IPS DF 6.9 (cell line): ENCODE measurements at regions not wholly inside any gene's neighbourhood (a gene's known extent, or its start where the extent isn't known, plus 50 kb on each side); places are given as distances from the start of the nearest gene placed in this dataset.
"Not testable (repeated sequence)": the region's sequence is repeated elsewhere in the genome, so short reads cannot be mapped to it uniquely, and the experiment has no call there.

Experiments
- DNase-seq: peaks from one replicate; pipeline ENCODE4 v3.0.0-alpha.2; 2013; ENCODE audit warnings: low read depth, low spot score
- H3K27ac ChIP-seq: one replicate; pipeline ENCODE4 v1.5.1; 2013; ENCODE audit warnings: low read length, control low read depth
- H3K27me3 ChIP-seq: 2 replicates; pipeline ENCODE4 v1.6.1; 2013; ENCODE audit warnings: mild to moderate bottlenecking, low read length; ENCODE audit not compliant: control insufficient read depth, insufficient read depth
- H3K36me3 ChIP-seq: 2 replicates; pipeline ENCODE4 v1.6.1; 2013; ENCODE audit warnings: low read length; ENCODE audit not compliant: control insufficient read depth, insufficient read depth
- H3K4me1 ChIP-seq: 2 replicates; pipeline ENCODE4 v1.6.1; 2013; ENCODE audit warnings: low read length; ENCODE audit not compliant: control insufficient read depth, insufficient read depth
- H3K4me3 ChIP-seq: 2 replicates; pipeline ENCODE4 v1.5.1; 2013; ENCODE audit warnings: mild to moderate bottlenecking, low read length
- H3K9me3 ChIP-seq: 2 replicates; pipeline ENCODE4 v1.6.1; 2013; ENCODE audit warnings: low read length, inconsistent platforms; ENCODE audit not compliant: control insufficient read depth, insufficient read depth
- WGBS: extraction: QIAGEN DNeasy Blood & Tissue Kit; methylation state at CpG from one replicate; pipeline ENCODE4 v1.1.7; 2013; ENCODE audit warnings: mixed read lengths, missing lambda C conversion rate; ENCODE audit not compliant: insufficient read length, insufficient coverage; 5-methylcytosine and 5-hydroxymethylcytosine counted together

DNA sequence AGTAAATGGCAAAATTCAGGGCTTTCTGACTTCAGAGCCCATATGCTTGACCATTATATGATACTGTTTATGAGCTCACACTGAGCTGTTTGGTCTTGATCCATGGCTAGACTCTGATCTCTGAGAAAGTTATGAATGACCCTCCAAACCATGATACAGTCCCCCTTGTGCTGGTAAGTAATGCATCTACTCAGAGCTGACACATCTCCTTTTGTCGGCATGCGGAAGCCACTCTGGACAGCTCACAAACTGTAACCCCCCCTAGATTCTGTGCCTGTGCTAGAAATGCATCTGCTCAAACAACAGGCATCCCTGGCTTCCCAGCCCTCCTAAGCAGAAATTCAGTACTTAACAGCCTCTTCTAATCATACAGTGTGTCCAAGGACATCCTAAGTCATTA, 150.8 kb upstream of the RAG2 start:
- Histone ChIP-seq H3K36me3 (no peaks in the 10 kb centered on the region), H3K4me1 (peaks cover 5% of the 10 kb centered on the region; the same call in 1 of the 2 replicates), H3K9me3 (no peaks in the 10 kb centered on the region), H3K27ac (no peak overlapping the region), H3K27me3 (no peaks in the 10 kb centered on the region), H3K4me3 (no peak overlapping the region)
- WGBS, result no CpG with 5 or more reads among the region's 2 CpGs
- DNase-seq, result no peak

DNA sequence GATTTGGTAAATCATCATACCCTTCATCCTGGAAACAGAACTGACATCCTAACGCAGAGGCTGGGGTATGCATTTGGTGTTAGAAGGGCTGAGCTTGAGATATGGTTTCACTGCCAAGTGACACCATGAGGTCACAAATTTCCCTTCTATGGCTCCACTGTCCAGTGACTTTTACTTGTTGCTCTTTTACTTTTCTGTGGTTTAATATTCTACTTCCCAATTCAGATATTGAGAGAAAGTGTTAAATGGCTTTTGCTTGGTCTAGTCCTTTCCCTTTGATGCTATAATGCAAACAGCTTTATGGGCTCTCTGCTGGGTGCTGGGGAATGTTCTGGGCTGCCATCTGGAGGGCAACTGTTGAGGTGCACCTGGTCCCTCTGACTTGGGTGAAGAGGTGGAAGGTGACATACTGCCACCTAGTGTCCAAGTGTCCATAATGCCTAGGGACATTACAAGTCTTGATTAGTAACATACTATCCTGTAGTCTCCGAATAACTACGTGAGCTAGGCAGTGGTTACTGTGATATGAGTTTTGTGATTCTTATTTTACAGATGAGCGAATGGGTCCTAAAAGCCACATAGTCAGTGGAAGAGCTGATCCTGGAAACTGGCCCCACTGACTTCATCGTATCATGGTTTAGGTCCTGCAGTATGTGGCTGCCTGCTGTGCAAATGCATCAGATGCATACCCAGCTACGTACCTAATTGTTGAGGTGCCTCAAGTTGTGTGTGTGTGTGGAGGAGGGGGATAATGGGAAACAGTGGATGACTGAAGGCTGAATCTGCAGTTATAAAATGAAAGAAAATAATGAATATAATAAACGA, 149.1 kb upstream of the RAG2 start:
- no peaks in the 10 kb centered on the region for H3K36me3 ChIP-seq
- H3K9me3 ChIP-seq, result no peaks in the 10 kb centered on the region
- H3K27ac ChIP-seq, result no peak overlapping the region
- DNase-seq, result peak; percentile 91
- no peaks in the 10 kb centered on the region for H3K27me3 ChIP-seq
- H3K4me1 ChIP-seq, result peaks cover 5% of the 10 kb centered on the region; the same call in 1 of the 2 replicates
- WGBS, result 100% methylated on average over 1 of the region's 7 CpGs
- H3K4me3 ChIP-seq, result no peak overlapping the region

DNA sequence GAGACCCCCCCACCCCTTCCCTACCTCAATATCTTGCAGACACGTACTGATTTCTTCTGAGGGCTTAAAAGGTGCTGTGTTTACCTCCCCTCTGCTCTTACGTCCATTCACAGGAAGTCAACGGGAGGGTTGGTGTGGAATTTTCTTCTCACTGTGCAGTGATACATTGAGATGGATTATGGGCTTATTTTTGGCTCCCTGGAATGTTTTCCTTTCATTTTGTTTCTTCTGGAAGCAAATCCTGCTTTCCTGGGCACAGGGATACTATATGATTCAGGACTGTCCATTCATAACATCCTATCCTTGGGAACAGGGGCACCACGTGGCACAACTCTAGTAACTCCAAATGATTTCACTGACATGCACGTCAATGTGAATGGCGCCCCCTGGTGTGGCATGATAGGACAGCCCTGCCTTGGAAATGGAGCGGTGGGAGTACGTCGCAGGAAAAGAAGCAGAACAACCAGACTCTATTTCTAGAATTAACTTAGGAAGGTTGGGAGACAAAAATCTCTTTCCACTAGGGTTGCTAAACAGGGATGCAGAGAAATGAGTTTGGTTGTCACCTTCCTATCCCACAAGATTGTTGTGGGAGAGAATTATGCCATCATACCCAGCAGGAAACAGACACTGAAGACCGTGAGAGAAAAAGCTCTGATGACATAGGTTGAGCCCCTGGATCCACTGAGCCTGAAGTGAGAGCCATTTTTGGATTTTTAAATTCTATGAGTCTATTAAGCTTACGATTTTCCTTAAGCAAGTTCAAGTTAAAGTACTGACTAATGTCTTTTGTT, 146.5 kb upstream of the RAG2 start:
- WGBS, result no CpG with 5 or more reads among the region's 11 CpGs
- Histone ChIP-seq H3K27me3 (no peaks in the 10 kb centered on the region), H3K36me3 (no peaks in the 10 kb centered on the region), H3K27ac (no peak overlapping the region), H3K4me3 (no peak overlapping the region), H3K9me3 (no peaks in the 10 kb centered on the region), H3K4me1 (peaks cover 3% of the 10 kb centered on the region; the same call in 1 of the 2 replicates)
- peak; percentile 64 for DNase-seq

DNA sequence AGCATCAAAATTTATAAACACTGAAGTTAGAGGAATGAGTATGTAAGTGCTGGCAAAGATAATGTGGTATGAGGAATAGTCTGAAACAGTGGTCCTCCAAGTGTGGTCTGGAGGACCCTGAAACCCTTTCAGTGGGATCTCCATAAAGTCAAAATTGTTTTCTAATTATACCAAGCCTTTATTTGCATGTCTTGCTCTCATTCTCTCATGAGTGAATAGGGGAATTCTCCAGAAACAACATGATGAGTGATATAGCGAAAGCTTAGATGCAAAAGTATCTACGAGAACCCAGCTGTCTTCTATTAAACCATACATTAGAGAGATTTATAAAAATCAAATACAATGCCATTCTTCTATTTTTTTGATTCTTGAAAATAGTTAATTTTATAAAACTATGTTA, 145.0 kb upstream of the RAG2 start:
- no CpG with 5 or more reads among the region's 2 CpGs for WGBS
- Histone ChIP-seq H3K36me3 (no peaks in the 10 kb centered on the region), H3K27me3 (no peaks in the 10 kb centered on the region), H3K9me3 (no peaks in the 10 kb centered on the region), H3K4me3 (no peak overlapping the region), H3K4me1 (peaks cover 3% of the 10 kb centered on the region; the same call in 1 of the 2 replicates), H3K27ac (no peak overlapping the region)
- no peak for DNase-seq

DNA sequence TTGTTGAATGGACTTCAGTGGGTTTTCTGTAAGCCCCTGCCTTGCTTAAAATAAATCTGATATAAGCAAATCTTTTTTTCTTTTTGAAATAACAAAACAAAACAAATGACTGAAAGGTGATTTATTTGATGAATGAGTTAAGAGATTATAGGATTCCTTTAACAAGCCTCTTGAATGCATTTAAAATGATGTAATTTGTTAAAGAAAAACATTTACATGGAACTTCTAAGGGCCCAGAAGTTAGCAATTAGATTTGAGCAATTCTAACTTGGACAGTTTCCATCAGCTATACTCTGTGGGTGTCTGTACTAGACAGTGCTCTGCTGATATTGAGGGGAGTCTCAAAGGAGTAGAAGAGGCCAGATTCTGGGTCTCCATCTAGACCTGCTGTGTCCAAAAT, 143.5 kb upstream of the RAG2 start:
- DNase-seq, result no peak
- H3K36me3 ChIP-seq, result no peaks in the 10 kb centered on the region
- H3K27me3 ChIP-seq, result no peaks in the 10 kb centered on the region
- H3K4me3 ChIP-seq, result no peak overlapping the region
- no peaks in the 10 kb centered on the region for H3K9me3 ChIP-seq
- H3K27ac ChIP-seq, result no peak overlapping the region
- no peaks in the 10 kb centered on the region for H3K4me1 ChIP-seq

DNA sequence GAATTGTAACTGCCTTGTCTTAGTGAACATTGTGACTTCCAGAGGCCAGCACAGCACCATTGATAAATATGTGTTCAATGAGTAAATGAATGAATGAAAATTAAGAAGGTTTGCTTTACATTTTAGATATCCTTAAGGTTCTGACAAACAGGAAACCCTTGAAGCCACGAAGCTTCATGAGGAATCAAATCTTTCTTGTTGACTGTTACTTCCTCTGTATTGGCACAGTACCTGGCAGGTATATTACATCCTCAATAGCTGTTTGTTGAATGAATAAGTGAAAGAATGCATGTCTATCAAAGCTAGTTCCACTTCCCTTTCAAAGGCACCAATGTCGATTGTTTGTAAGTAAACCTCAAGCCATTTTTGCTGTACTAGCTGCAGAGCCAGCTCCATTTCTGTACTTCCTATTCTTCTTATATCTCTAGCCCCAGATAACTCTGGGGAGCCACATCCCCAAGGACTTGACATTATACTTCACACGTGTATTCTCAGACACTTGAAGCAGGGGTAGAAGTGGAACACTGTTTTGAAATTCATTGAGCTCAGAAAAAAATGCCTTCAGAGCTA, 140.3 kb upstream of the RAG2 start:
- Histone ChIP-seq H3K36me3 (no peaks in the 10 kb centered on the region), H3K4me1 (no peaks in the 10 kb centered on the region), H3K27ac (no peak overlapping the region), H3K27me3 (no peaks in the 10 kb centered on the region), H3K9me3 (no peaks in the 10 kb centered on the region), H3K4me3 (no peak overlapping the region)
- DNase-seq, result no peak
- no CpG with 5 or more reads among the region's 3 CpGs for WGBS

DNA sequence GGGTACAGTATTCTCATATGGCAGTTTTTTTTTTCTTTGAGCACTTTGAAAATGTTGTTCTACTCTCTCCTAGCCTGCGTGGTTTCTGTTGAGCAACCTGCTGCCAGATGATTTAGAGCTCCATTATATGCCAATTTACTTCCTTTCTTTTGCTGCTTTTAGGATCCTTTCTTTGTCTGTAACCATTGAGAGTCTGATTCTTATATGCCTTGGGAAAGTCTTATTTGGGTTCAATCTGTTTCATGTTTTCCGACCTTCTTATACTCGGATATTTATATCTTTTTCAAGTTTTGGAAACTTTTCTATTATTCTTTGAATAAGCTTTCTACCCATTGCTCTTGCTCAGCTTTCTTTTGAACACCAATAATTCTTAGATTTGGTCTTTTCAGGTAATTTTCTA, 138.1 kb upstream of the RAG2 start:
- H3K4me1 ChIP-seq, result no peaks in the 10 kb centered on the region
- WGBS, result no CpG with 5 or more reads among the region's 3 CpGs
- H3K27me3 ChIP-seq, result no peaks in the 10 kb centered on the region
- H3K4me3 ChIP-seq, result no peak overlapping the region
- no peaks in the 10 kb centered on the region for H3K36me3 ChIP-seq
- no peak overlapping the region for H3K27ac ChIP-seq
- no peaks in the 10 kb centered on the region for H3K9me3 ChIP-seq
- no peak for DNase-seq

DNA sequence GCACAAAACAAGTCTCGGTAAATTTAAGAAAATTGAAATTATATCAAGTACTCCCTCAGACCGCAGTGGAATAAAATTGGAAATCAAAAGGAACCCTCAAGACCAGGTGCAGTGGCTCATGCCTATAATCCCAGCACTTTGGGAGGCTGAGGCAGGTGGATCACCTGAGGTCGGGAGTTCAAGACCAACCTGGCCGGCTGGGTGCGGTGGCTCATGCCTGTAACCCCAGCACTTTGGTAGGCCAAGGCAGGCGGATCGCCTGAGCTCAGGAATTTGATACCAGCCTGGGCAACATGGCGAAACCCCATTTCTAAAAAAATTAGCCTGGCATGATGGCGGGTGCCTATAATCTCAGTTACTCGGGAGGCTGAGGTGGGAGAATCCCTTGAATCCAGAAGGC, 135.7 kb upstream of the RAG2 start:
- not testable (repeated sequence) for H3K27me3 ChIP-seq, H3K9me3 ChIP-seq, H3K36me3 ChIP-seq, H3K4me3 ChIP-seq, H3K4me1 ChIP-seq, DNase-seq, H3K27ac ChIP-seq
- no CpG with 5 or more reads among the region's 10 CpGs for WGBS

DNA sequence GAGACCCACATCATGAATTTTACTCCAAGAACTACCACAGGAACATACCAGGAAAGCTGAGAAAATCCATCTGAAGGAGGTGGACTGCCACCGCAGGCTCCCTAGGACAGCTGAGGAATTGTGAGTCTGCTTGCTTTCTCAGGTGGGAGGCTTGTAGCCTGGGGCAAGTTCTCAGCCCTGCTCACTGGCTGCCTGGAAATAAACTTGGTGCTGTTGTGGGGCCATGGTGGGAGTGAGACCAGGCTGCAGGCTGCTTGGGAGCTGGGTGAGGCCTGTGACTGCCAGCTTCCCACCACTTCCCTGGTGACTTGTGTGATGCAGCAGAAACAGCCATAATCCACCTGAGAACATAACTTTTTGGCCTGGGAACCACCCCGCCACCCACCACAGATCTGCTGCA, 132.7 kb upstream of the RAG2 start:
- Histone ChIP-seq H3K27me3 (no peaks in the 10 kb centered on the region), H3K36me3 (no peaks in the 10 kb centered on the region), H3K4me3 (no peak overlapping the region), H3K27ac (no peak overlapping the region), H3K9me3 (no peaks in the 10 kb centered on the region), H3K4me1 (no peaks in the 10 kb centered on the region)
- no CpG with 5 or more reads among the region's 2 CpGs for WGBS
- DNase-seq, result no peak

DNA sequence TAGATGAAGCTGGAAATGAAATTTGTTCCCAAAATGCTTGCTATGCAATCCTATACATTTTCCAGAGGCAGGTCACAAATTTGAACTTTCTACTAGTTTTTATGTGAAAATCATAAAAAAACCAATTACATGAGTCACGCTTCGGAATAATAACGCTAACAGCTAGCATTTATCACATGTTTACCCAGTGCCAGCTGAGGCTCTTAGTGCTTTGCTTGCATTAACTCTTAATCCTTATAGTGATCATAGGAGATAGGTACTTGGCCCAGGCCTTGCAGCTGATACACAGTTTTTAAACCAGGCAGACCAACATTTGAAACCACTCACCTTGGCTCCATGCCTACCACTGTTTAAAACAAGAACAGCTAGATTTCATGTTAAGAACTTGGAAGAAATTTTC, 131.8 kb upstream of the RAG2 start:
- no peaks in the 10 kb centered on the region for H3K4me1 ChIP-seq
- H3K36me3 ChIP-seq, result no peaks in the 10 kb centered on the region
- no CpG with 5 or more reads among the region's 3 CpGs for WGBS
- no peak overlapping the region for H3K4me3 ChIP-seq
- no peaks in the 10 kb centered on the region for H3K27me3 ChIP-seq
- no peak for DNase-seq
- H3K9me3 ChIP-seq, result no peaks in the 10 kb centered on the region
- H3K27ac ChIP-seq, result no peak overlapping the region
